ENCODE measurements at regions not wholly inside any gene's neighbourhood (a gene's known extent, or its start where the extent isn't known, plus 50 kb on each side); places are given as distances from the start of the nearest gene placed in this dataset.

DNA sequence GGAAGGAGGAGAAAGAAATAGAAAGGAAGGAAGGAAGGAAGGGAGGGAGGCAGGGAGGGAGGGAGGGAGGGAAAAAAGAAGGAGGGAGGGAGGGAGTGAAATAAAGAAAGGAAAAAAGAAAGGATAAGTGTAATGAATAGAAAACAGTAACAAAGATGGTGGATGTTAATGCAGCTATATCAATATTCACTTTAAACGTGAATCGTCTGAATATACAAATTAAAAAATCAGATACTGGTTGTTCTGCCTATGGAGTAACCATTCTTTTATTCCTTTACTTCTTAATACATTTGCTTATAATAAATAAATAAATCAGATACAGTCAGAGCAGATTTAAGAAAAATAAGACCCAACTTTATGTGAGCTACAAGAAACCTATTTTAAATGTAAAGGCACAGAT is 1520.4 kb downstream of the TBC1D22A start:
- H3K9me3 ChIP-seq (ENCODE audit: insufficient read depth, low read length), result no peaks in the 10 kb centered on the region
- H3K36me3 ChIP-seq (ENCODE audit: low read length), result no peaks in the 10 kb centered on the region
- no peaks in the 10 kb centered on the region for H3K79me2 ChIP-seq (ENCODE audit: insufficient read depth, low read length)
- no peak overlapping the region for H3K4me2 ChIP-seq (ENCODE audit: low read depth, low read length, poor library complexity, severe bottlenecking)
- no peak overlapping the region for H3K9ac ChIP-seq (ENCODE audit: low read length)
- H3F3A ChIP-seq (ENCODE audit: insufficient read depth), result no peaks in the 10 kb centered on the region
- H3K27ac ChIP-seq (ENCODE audit: low read depth, low read length), result no peak overlapping the region
- H3K4me3 ChIP-seq (ENCODE audit: insufficient read depth, low read length, poor library complexity, severe bottlenecking), result no peak overlapping the region
- no peaks in the 10 kb centered on the region for H3K27me3 ChIP-seq (ENCODE audit: low read length)
- TF ChIP-seq EZH2phosphoT487 (conservative IDR thresholded peaks at IDR 0.05; ENCODE audit: low read length), result no peak
- TF ChIP-seq, protein P1, sequence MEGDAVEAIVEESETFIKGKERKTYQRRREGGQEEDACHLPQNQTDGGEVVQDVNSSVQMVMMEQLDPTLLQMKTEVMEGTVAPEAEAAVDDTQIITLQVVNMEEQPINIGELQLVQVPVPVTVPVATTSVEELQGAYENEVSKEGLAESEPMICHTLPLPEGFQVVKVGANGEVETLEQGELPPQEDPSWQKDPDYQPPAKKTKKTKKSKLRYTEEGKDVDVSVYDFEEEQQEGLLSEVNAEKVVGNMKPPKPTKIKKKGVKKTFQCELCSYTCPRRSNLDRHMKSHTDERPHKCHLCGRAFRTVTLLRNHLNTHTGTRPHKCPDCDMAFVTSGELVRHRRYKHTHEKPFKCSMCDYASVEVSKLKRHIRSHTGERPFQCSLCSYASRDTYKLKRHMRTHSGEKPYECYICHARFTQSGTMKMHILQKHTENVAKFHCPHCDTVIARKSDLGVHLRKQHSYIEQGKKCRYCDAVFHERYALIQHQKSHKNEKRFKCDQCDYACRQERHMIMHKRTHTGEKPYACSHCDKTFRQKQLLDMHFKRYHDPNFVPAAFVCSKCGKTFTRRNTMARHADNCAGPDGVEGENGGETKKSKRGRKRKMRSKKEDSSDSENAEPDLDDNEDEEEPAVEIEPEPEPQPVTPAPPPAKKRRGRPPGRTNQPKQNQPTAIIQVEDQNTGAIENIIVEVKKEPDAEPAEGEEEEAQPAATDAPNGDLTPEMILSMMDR (IDR thresholded peaks at IDR 0.05; ENCODE audit: insufficient read depth, low read length, poor library complexity, severe bottlenecking), result no peak
- no peaks in the 10 kb centered on the region for H3K9me2 ChIP-seq (replicated peaks; ENCODE audit: insufficient read depth, low read length)
- no peak overlapping the region for H2AFZ ChIP-seq (ENCODE audit: low read depth, low read length, severe bottlenecking)
- H4K20me1 ChIP-seq (ENCODE audit: low read depth, low read length), result no peaks in the 10 kb centered on the region

DNA sequence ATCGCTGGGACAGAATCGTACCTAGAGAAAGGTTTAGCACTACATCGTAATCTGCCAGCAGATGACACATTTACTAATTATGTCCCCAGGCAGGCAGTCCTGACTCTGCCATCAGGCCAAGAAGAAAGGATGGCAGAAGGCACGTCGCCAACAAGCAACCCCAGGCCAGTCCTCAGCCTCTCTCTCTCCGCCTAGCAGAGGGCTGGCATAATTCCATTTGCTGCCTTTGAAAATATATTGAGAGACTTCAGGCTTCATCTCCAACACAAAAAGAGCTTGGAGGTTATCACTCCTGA is 1517.0 kb downstream of the TBC1D22A start:
- Histone ChIP-seq H3K4me3 (ENCODE audit: insufficient read depth, low read length, poor library complexity, severe bottlenecking) (no peak overlapping the region), H3K4me2 (ENCODE audit: low read depth, low read length, poor library complexity, severe bottlenecking) (no peak overlapping the region), H2AFZ (ENCODE audit: low read depth, low read length, severe bottlenecking) (no peak overlapping the region), H3K9ac (ENCODE audit: low read length) (no peak overlapping the region), H3F3A (ENCODE audit: insufficient read depth) (no peaks in the 10 kb centered on the region), H3K9me2 (replicated peaks; ENCODE audit: insufficient read depth, low read length) (no peaks in the 10 kb centered on the region), H3K27me3 (ENCODE audit: low read length) (no peaks in the 10 kb centered on the region), H3K36me3 (ENCODE audit: low read length) (no peaks in the 10 kb centered on the region), H3K79me2 (ENCODE audit: insufficient read depth, low read length) (no peaks in the 10 kb centered on the region), H3K9me3 (ENCODE audit: insufficient read depth, low read length) (no peaks in the 10 kb centered on the region), H4K20me1 (ENCODE audit: low read depth, low read length) (no peaks in the 10 kb centered on the region), H3K27ac (ENCODE audit: low read depth, low read length) (no peak overlapping the region)
- TF ChIP-seq, protein P1 (IDR thresholded peaks at IDR 0.05; ENCODE audit: insufficient read depth, low read length, poor library complexity, severe bottlenecking), result no peak
- TF ChIP-seq EZH2phosphoT487 (conservative IDR thresholded peaks at IDR 0.05; ENCODE audit: low read length), result no peak

DNA sequence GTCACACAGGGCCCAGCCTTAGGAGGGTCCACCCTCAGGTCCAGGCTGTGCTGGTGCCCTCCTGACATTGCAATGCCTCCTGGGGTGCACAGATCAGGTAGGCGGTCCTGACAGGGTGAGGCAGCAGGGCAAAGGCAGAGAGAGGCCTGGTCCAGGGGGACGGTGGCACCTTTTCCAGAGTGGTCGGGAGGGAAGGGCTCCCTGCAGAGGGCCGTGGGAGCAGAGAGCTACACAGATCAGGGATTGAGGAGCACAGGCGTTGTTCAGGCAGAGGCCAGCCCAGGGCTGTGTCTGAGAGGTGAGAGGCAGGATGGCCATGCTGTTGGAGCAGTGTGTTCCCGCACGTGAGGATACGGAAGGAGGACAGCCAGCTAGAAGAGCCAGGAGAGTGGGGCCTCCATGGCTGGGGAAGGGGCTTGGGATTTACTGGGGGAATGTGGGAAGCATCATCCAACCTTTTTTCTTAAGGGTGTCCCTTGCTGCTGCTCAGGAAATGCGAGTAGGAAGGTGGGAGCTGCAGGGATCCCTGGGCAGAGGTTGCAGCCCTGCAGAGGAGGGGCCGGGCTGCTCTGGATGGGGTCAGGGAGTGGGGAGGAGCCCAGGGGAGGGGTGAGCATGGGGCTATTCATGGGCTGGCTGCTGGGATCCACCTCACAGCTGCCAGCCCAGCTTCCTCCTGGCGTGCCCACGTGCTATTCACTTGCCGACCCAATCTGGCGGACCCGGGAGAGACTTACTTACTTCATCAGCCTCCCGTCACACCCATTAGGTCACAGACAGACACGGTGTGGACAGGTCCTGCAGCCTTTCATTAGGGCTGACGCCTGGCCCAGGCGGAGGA is 1516.4 kb downstream of the TBC1D22A start:
- Histone ChIP-seq H3F3A (ENCODE audit: insufficient read depth) (no peaks in the 10 kb centered on the region), H3K9ac (ENCODE audit: low read length) (no peak overlapping the region), H2AFZ (ENCODE audit: low read depth, low read length, severe bottlenecking) (no peak overlapping the region), H4K20me1 (ENCODE audit: low read depth, low read length) (no peaks in the 10 kb centered on the region), H3K4me2 (ENCODE audit: low read depth, low read length, poor library complexity, severe bottlenecking) (no peak overlapping the region), H3K4me3 (ENCODE audit: insufficient read depth, low read length, poor library complexity, severe bottlenecking) (no peak overlapping the region), H3K9me3 (ENCODE audit: insufficient read depth, low read length) (no peaks in the 10 kb centered on the region), H3K36me3 (ENCODE audit: low read length) (no peaks in the 10 kb centered on the region), H3K27me3 (ENCODE audit: low read length) (no peaks in the 10 kb centered on the region), H3K79me2 (ENCODE audit: insufficient read depth, low read length) (no peaks in the 10 kb centered on the region), H3K9me2 (replicated peaks; ENCODE audit: insufficient read depth, low read length) (no peaks in the 10 kb centered on the region), H3K27ac (ENCODE audit: low read depth, low read length) (no peak overlapping the region)
- TF ChIP-seq, protein P1 (IDR thresholded peaks at IDR 0.05; ENCODE audit: insufficient read depth, low read length, poor library complexity, severe bottlenecking), result no peak
- no peak for TF ChIP-seq EZH2phosphoT487 (conservative IDR thresholded peaks at IDR 0.05; ENCODE audit: low read length)
